ENCODE measurements at regions not wholly inside any gene's neighbourhood (a gene's known extent, or its start where the extent isn't known, plus 50 kb on each side); places are given as distances from the start of the nearest gene placed in this dataset.

GRCh38 chrX:20884565-20884964 is 489.7 kb upstream of the CNKSR2 start:
- no peak overlapping the region for H3K27ac ChIP-seq
- ATAC-seq (no peak), DNase-seq (no peak)
- H3K4me3 ChIP-seq, result no peak overlapping the region
- intact Hi-C loops (cut with DNase I), result no loop called here
- H3K27me3 ChIP-seq, result no peaks in the 10 kb centered on the region
- TF ChIP-seq CTCF (IDR thresholded peaks at IDR 0.05), result no peak
- H3K36me3 ChIP-seq, result no peaks in the 10 kb centered on the region
- no peaks in the 10 kb centered on the region for H3K9me3 ChIP-seq
- H3K4me1 ChIP-seq, result no peaks in the 10 kb centered on the region

- H3K27ac ChIP-seq, result no peak overlapping the region
- intact Hi-C loops (cut with DNase I), result no loop called here
- no peak for TF ChIP-seq CTCF (IDR thresholded peaks at IDR 0.05)
Measured at GRCh38 chrX:20863649-20864048, 510.6 kb upstream of the CNKSR2 start.

GRCh38 chrX:20861113-20861512 is 513.1 kb upstream of the CNKSR2 start:
- Histone ChIP-seq H3K36me3 (no peaks in the 10 kb centered on the region), H3K27me3 (no peaks in the 10 kb centered on the region), H3K27ac (no peak overlapping the region), H3K9me3 (no peaks in the 10 kb centered on the region), H3K4me3 (no peak overlapping the region), H3K4me1 (no peaks in the 10 kb centered on the region)
- no peak for ATAC-seq
- no peak for TF ChIP-seq CTCF (IDR thresholded peaks at IDR 0.05)
- intact Hi-C loops (cut with DNase I), result no loop called here
- DNase-seq, result no peak

More at GRCh38 chrX:20863649-20864048, 510.6 kb upstream of the CNKSR2 start:
- Histone ChIP-seq H3K4me1 (no peaks in the 10 kb centered on the region), H3K36me3 (no peaks in the 10 kb centered on the region), H3K9me3 (no peaks in the 10 kb centered on the region), H3K4me3 (no peak overlapping the region), H3K27me3 (no peaks in the 10 kb centered on the region)
- no peak for ATAC-seq
- DNase-seq, result no peak

- intact Hi-C loops (cut with DNase I), result no loop called here
- H3K4me1 ChIP-seq, result no peaks in the 10 kb centered on the region
- H3K27ac ChIP-seq, result no peak overlapping the region
- no peak for TF ChIP-seq CTCF (IDR thresholded peaks at IDR 0.05)
- no peak overlapping the region for H3K4me3 ChIP-seq
- H3K27me3 ChIP-seq, result no peaks in the 10 kb centered on the region
- no peaks in the 10 kb centered on the region for H3K9me3 ChIP-seq
- DNase-seq (no peak), ATAC-seq (no peak)
- no peaks in the 10 kb centered on the region for H3K36me3 ChIP-seq
Measured at GRCh38 chrX:20857746-20858145, 516.5 kb upstream of the CNKSR2 start.

GRCh38 chrX:20838477-20838876 is 535.7 kb upstream of the CNKSR2 start:
- Histone ChIP-seq H3K27ac (no peak overlapping the region), H3K9me3 (no peaks in the 10 kb centered on the region), H3K4me1 (no peaks in the 10 kb centered on the region), H3K27me3 (no peaks in the 10 kb centered on the region), H3K36me3 (no peaks in the 10 kb centered on the region), H3K4me3 (no peak overlapping the region)
- no peak for DNase-seq
- no peak for TF ChIP-seq CTCF (IDR thresholded peaks at IDR 0.05)
- intact Hi-C loops (cut with DNase I), result no loop called here
- no peak for ATAC-seq

Data from upper lobe of right lung (tissue), 1 donor.